ENCODE measurements at regions not wholly inside any gene's neighbourhood (a gene's known extent, or its start where the extent isn't known, plus 50 kb on each side); places are given as distances from the start of the nearest gene placed in this dataset.

DNA sequence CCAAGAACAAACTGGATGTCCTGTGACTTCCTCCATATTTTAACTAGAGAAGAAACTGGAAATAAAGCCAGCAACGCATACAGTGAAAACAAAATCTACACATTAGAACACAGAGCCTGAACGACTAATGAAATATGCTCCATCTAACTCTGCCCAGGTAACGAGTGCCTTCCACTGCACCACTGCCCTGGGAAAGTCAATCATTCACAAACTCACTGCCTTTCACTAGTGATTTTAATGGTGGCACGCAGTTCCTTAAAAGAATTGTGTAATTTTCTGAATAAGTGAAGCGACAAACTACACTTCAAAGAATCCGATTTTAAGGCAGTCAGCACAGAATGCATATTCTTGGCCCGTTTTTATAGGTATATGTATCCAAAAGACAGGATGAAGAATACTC is 416.0 kb downstream of the SHQ1 start:
- Histone ChIP-seq H3K27ac (ENCODE audit: low read length) (no peak overlapping the region), H3K9ac (ENCODE audit: low read length) (no peak overlapping the region), H3K9me3 (ENCODE audit: control insufficient read depth, low read depth, low read length) (no peaks in the 10 kb centered on the region), H3K27me3 (ENCODE audit: control insufficient read depth, insufficient read depth, low read length) (no peaks in the 10 kb centered on the region), H3K4me3 (ENCODE audit: low read length) (no peak overlapping the region), H3K36me3 (ENCODE audit: control insufficient read depth, low read depth, low read length) (no peaks in the 10 kb centered on the region), H3K4me1 (ENCODE audit: control insufficient read depth, low read depth, low read length) (peaks cover 9% of the 10 kb centered on the region)

GRCh38 chr3:72429589-72430353 is 418.5 kb downstream of the SHQ1 start:
- Histone ChIP-seq H3K36me3 (ENCODE audit: control insufficient read depth, low read depth, low read length) (no peaks in the 10 kb centered on the region), H3K27me3 (ENCODE audit: control insufficient read depth, insufficient read depth, low read length) (no peaks in the 10 kb centered on the region), H3K9me3 (ENCODE audit: control insufficient read depth, low read depth, low read length) (no peaks in the 10 kb centered on the region), H3K27ac (ENCODE audit: low read length) (no peak overlapping the region), H3K9ac (ENCODE audit: low read length) (no peak overlapping the region), H3K4me3 (ENCODE audit: low read length) (no peak overlapping the region), H3K4me1 (ENCODE audit: control insufficient read depth, low read depth, low read length) (peaks cover 23% of the 10 kb centered on the region)

DNA sequence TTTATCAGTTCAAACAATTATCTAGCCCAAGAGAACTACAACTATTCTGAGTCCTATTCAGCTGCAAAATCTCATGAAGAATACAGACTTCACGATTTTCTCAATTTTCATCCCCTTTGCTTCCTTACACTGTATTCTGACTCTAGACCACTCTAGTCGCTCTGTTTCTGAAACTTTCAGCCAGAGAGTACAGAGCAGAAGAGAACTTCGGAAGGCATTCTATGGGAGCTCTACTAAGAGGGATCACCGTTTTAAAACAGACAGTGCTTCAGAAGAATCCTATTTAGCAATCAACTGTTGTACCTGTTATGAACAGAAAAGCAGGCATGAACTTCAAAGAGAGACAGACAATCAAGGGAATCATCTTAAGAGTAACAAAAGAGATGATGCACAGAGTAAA is 419.4 kb downstream of the SHQ1 start:
- Histone ChIP-seq H3K4me3 (ENCODE audit: low read length) (no peak overlapping the region), H3K36me3 (ENCODE audit: control insufficient read depth, low read depth, low read length) (no peaks in the 10 kb centered on the region), H3K9me3 (ENCODE audit: control insufficient read depth, low read depth, low read length) (no peaks in the 10 kb centered on the region), H3K4me1 (ENCODE audit: control insufficient read depth, low read depth, low read length) (peaks cover 23% of the 10 kb centered on the region), H3K27me3 (ENCODE audit: control insufficient read depth, insufficient read depth, low read length) (no peaks in the 10 kb centered on the region), H3K9ac (ENCODE audit: low read length) (no peak overlapping the region), H3K27ac (ENCODE audit: low read length) (no peak overlapping the region)

DNA sequence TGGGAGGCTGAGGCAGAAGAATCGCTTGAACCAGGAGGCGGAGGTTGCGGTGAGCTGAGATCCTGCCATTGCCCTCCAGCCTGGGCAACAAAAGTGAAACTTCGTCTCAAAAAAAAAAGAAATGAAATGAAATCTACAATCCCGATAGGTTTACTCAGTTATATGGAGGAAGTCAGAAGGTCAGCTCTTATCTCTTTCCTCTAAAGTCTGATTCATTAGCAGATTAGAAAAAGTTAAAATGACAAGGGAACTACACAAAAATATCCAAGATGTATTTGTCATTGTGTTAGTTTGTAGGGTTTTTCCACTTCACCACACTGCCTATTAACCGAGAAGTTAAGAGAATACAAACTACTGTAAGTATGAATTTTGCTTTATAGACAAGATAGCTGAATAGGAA is 420.6 kb downstream of the SHQ1 start:
- Histone ChIP-seq H3K9me3 (ENCODE audit: control insufficient read depth, low read depth, low read length) (no peaks in the 10 kb centered on the region), H3K27me3 (ENCODE audit: control insufficient read depth, insufficient read depth, low read length) (no peaks in the 10 kb centered on the region), H3K36me3 (ENCODE audit: control insufficient read depth, low read depth, low read length) (no peaks in the 10 kb centered on the region), H3K4me3 (ENCODE audit: low read length) (no peak overlapping the region), H3K27ac (ENCODE audit: low read length) (no peak overlapping the region), H3K4me1 (ENCODE audit: control insufficient read depth, low read depth, low read length) (peaks cover 23% of the 10 kb centered on the region), H3K9ac (ENCODE audit: low read length) (no peak overlapping the region)

GRCh38 chr3:72426618-72427397 is 421.4 kb downstream of the SHQ1 start:
- no peaks in the 10 kb centered on the region for H3K9me3 ChIP-seq (ENCODE audit: control insufficient read depth, low read depth, low read length)
- no peak overlapping the region for H3K9ac ChIP-seq (ENCODE audit: low read length)
- no peaks in the 10 kb centered on the region for H3K36me3 ChIP-seq (ENCODE audit: control insufficient read depth, low read depth, low read length)
- no peak overlapping the region for H3K27ac ChIP-seq (ENCODE audit: low read length)
- H3K4me1 ChIP-seq (ENCODE audit: control insufficient read depth, low read depth, low read length): peaks cover 23% of the 10 kb centered on the region
- no peaks in the 10 kb centered on the region for H3K27me3 ChIP-seq (ENCODE audit: control insufficient read depth, insufficient read depth, low read length)
- H3K4me3 ChIP-seq (ENCODE audit: low read length): no peak overlapping the region

- Histone ChIP-seq H3K9me3 (ENCODE audit: control insufficient read depth, low read depth, low read length) (no peaks in the 10 kb centered on the region), H3K9ac (ENCODE audit: low read length) (no peak overlapping the region), H3K4me1 (ENCODE audit: control insufficient read depth, low read depth, low read length) (peaks cover 26% of the 10 kb centered on the region), H3K4me3 (ENCODE audit: low read length) (no peak overlapping the region), H3K36me3 (ENCODE audit: control insufficient read depth, low read depth, low read length) (no peaks in the 10 kb centered on the region), H3K27ac (ENCODE audit: low read length) (no peak overlapping the region), H3K27me3 (ENCODE audit: control insufficient read depth, insufficient read depth, low read length) (no peaks in the 10 kb centered on the region)
Observed at GRCh38 chr3:72423643-72424042, 424.6 kb downstream of the SHQ1 start.

DNA sequence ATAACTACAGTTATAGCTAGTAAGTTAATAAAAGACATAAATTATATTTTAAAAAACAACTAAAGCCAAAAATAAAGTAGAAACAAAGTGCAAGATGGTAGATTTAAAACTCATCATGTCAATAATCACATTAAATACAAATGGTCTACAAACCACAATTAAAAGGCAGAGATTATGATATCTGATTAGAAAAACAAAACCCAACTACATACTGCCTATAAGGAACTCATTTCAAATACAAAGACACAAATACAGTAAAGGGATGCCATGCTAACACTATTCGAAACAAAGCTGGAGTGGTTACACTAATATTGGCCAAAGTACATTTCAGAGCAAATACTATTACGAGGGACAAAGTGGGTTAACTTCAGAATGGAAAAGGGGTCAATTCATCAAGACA is 426.5 kb downstream of the SHQ1 start:
- Histone ChIP-seq H3K27ac (ENCODE audit: low read length) (no peak overlapping the region), H3K9ac (ENCODE audit: low read length) (no peak overlapping the region), H3K4me1 (ENCODE audit: control insufficient read depth, low read depth, low read length) (peaks cover 19% of the 10 kb centered on the region), H3K27me3 (ENCODE audit: control insufficient read depth, insufficient read depth, low read length) (no peaks in the 10 kb centered on the region), H3K36me3 (ENCODE audit: control insufficient read depth, low read depth, low read length) (no peaks in the 10 kb centered on the region), H3K9me3 (ENCODE audit: control insufficient read depth, low read depth, low read length) (no peaks in the 10 kb centered on the region), H3K4me3 (ENCODE audit: low read length) (no peak overlapping the region)

GRCh38 chr3:72421126-72421525 is 427.1 kb downstream of the SHQ1 start:
- no peak overlapping the region for H3K27ac ChIP-seq (ENCODE audit: low read length)
- no peaks in the 10 kb centered on the region for H3K36me3 ChIP-seq (ENCODE audit: control insufficient read depth, low read depth, low read length)
- H3K4me1 ChIP-seq (ENCODE audit: control insufficient read depth, low read depth, low read length): peaks cover 17% of the 10 kb centered on the region
- H3K9me3 ChIP-seq (ENCODE audit: control insufficient read depth, low read depth, low read length): no peaks in the 10 kb centered on the region
- no peak overlapping the region for H3K9ac ChIP-seq (ENCODE audit: low read length)
- no peaks in the 10 kb centered on the region for H3K27me3 ChIP-seq (ENCODE audit: control insufficient read depth, insufficient read depth, low read length)
- no peak overlapping the region for H3K4me3 ChIP-seq (ENCODE audit: low read length)

GRCh38 chr3:72418856-72419255 is 429.4 kb downstream of the SHQ1 start:
- H3K27me3 ChIP-seq (ENCODE audit: control insufficient read depth, insufficient read depth, low read length): no peaks in the 10 kb centered on the region
- H3K4me1 ChIP-seq (ENCODE audit: control insufficient read depth, low read depth, low read length): peaks cover 14% of the 10 kb centered on the region
- H3K27ac ChIP-seq (ENCODE audit: low read length): no peak overlapping the region
- no peaks in the 10 kb centered on the region for H3K36me3 ChIP-seq (ENCODE audit: control insufficient read depth, low read depth, low read length)
- H3K9me3 ChIP-seq (ENCODE audit: control insufficient read depth, low read depth, low read length): no peaks in the 10 kb centered on the region
- no peak overlapping the region for H3K4me3 ChIP-seq (ENCODE audit: low read length)
- H3K9ac ChIP-seq (ENCODE audit: low read length): no peak overlapping the region

GRCh38 chr3:72418244-72418643 is 430.0 kb downstream of the SHQ1 start:
- Histone ChIP-seq H3K4me3 (ENCODE audit: low read length) (no peak overlapping the region), H3K4me1 (ENCODE audit: control insufficient read depth, low read depth, low read length) (peaks cover 14% of the 10 kb centered on the region), H3K9ac (ENCODE audit: low read length) (no peak overlapping the region), H3K9me3 (ENCODE audit: control insufficient read depth, low read depth, low read length) (no peaks in the 10 kb centered on the region), H3K27ac (ENCODE audit: low read length) (no peak overlapping the region), H3K27me3 (ENCODE audit: control insufficient read depth, insufficient read depth, low read length) (no peaks in the 10 kb centered on the region), H3K36me3 (ENCODE audit: control insufficient read depth, low read depth, low read length) (no peaks in the 10 kb centered on the region)

DNA sequence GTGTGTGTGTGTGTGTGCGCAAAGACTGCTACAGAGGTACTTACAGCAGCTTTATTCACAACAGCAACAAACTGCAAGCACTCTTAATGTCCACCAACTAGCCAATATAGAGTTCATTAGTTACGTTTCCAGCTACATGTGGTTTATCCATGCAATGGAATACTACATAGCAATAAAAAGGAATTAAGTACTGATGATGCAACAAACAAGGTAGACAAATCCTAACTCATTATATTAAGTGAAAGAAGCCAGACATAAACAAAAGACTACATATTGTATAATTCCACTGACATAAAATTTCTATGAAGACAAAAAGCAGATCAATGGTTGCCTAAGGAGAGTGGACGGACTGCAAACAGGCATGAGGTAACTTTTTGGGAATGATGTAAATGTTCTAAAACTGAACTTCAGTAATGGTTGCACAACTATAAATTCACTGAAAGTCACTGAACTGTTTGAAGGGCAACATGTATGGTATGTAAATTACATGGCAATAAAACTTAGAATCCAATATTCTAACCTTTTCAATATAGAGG is 433.7 kb downstream of the SHQ1 start:
- Histone ChIP-seq H3K27ac (ENCODE audit: low read length) (no peak overlapping the region), H3K36me3 (ENCODE audit: control insufficient read depth, low read depth, low read length) (no peaks in the 10 kb centered on the region), H3K9ac (ENCODE audit: low read length) (no peak overlapping the region), H3K9me3 (ENCODE audit: control insufficient read depth, low read depth, low read length) (no peaks in the 10 kb centered on the region), H3K27me3 (ENCODE audit: control insufficient read depth, insufficient read depth, low read length) (no peaks in the 10 kb centered on the region), H3K4me3 (ENCODE audit: low read length) (no peak overlapping the region), H3K4me1 (ENCODE audit: control insufficient read depth, low read depth, low read length) (peaks cover 40% of the 10 kb centered on the region)
